IMR-90 (cell line): ENCODE measurements at regions not wholly inside any gene's neighbourhood (a gene's known extent, or its start where the extent isn't known, plus 50 kb on each side); places are given as distances from the start of the nearest gene placed in this dataset.

Source experiments
- ATAC-seq: fragments of 200-7000 bp; cut with Tn5 transposase; 2 replicates; pipeline ENCODE4 v1.9.1; 2020; ENCODE audit warnings: low read depth, mild to moderate bottlenecking, moderate library complexity
- BruUV-seq: library from RNA; stranded (reverse); fragments of 400-500 nt; replicated peaks from 2 replicates; lab custom pipeline; 2021; lab: Mats Ljungman, UMichigan
- CTCF ChIA-PET: fragments of 300-600 bp; formaldehyde crosslinking; extraction: SDS; loops from one replicate; lab custom pipeline; 2021; ENCODE audit warnings: antibody characterized with exemption; lab: Yijun Ruan, JAX
- POLR2A ChIA-PET: fragments of 300-600 bp; sonication (Branson Sonifier 250); formaldehyde crosslinking; loops from one replicate; lab custom pipeline; 2022; ENCODE audit warnings: antibody characterized with exemption; ENCODE audit not compliant: unreplicated experiment; lab: Charles Lee
- DNase-seq: peaks from one replicate; pipeline ENCODE4 v3.0.0; 2013
- H2AFZ ChIP-seq: replicated peaks from 2 replicates; pipeline ENCODE3; 2013; ENCODE audit warnings: low read length, mild to moderate bottlenecking; ENCODE audit not compliant: poor library complexity
- H2AK5ac ChIP-seq: 2 replicates; pipeline ENCODE4 v1.6.1; 2013; ENCODE audit warnings: low read depth, low read length, inconsistent platforms
- H2AK9ac ChIP-seq: replicated peaks from 2 replicates; pipeline ENCODE3; 2013; ENCODE audit warnings: mild to moderate bottlenecking, low read depth, low read length, moderate library complexity; ENCODE audit not compliant: poor library complexity
- H2BK120ac ChIP-seq: 2 replicates; pipeline ENCODE4 v1.6.1; 2013; ENCODE audit warnings: low read depth, low read length, inconsistent platforms
- H2BK15ac ChIP-seq: 3 replicates; pipeline ENCODE4 v1.6.1; 2013; ENCODE audit warnings: low read depth, low read length, inconsistent platforms
- H2BK20ac ChIP-seq: 2 replicates; pipeline ENCODE4 v1.6.1; 2013; ENCODE audit warnings: low read depth, mild to moderate bottlenecking, inconsistent platforms, low read length, moderate library complexity
- H2BK5ac ChIP-seq: 2 replicates; pipeline ENCODE4 v1.6.1; 2013; ENCODE audit warnings: mild to moderate bottlenecking, low read depth, low read length, inconsistent platforms; ENCODE audit not compliant: poor library complexity, severe bottlenecking
- H3K14ac ChIP-seq: replicated peaks from 2 replicates; pipeline ENCODE4 v1.6.1; 2013; ENCODE audit warnings: low read depth, low read length, inconsistent platforms
- H3K18ac ChIP-seq: 2 replicates; pipeline ENCODE4 v1.6.1; 2013; ENCODE audit warnings: low read depth, low read length, control low read depth
- H3K23ac ChIP-seq: 2 replicates; pipeline ENCODE4 v1.6.1; 2013; ENCODE audit warnings: low read depth, low read length, inconsistent platforms
- H3K27ac ChIP-seq: 2 replicates; pipeline ENCODE4 v1.5.1; 2013; ENCODE audit warnings: mild to moderate bottlenecking, control low read depth, low read length; ENCODE audit not compliant: insufficient read depth
- H3K27me3 ChIP-seq: 2 replicates; pipeline ENCODE4 v1.6.1; 2013; ENCODE audit warnings: low read length; ENCODE audit not compliant: control insufficient read depth, insufficient read depth
- H3K36me3 ChIP-seq: 2 replicates; pipeline ENCODE4 v1.6.1; 2013; ENCODE audit warnings: low read length, mixed read lengths; ENCODE audit not compliant: control insufficient read depth, insufficient read depth
- H3K4ac ChIP-seq: 2 replicates; pipeline ENCODE4 v1.6.1; 2013; ENCODE audit warnings: low read depth, low read length, inconsistent platforms
- H3K4me1 ChIP-seq: 2 replicates; pipeline ENCODE4 v1.6.1; 2013; ENCODE audit warnings: low read length, mixed read lengths; ENCODE audit not compliant: control insufficient read depth, insufficient read depth
- H3K4me2 ChIP-seq: 2 replicates; pipeline ENCODE4 v1.6.1; 2013; ENCODE audit warnings: low read depth, mild to moderate bottlenecking, control low read depth, low read length, moderate library complexity
- H3K4me3 ChIP-seq: 2 replicates; pipeline ENCODE4 v1.5.1; 2013; ENCODE audit warnings: low read depth, mild to moderate bottlenecking, control low read depth, low read length, moderate library complexity; ENCODE audit not compliant: insufficient read depth
- H3K56ac ChIP-seq: 2 replicates; pipeline ENCODE4 v1.6.1; 2013; ENCODE audit warnings: low read length, inconsistent platforms; ENCODE audit not compliant: insufficient read depth; ENCODE audit errors: extremely low read depth
- H3K79me1 ChIP-seq, 2 experiments: 2 replicates each; pipeline ENCODE4 v1.6.1; 2013; ENCODE audit warnings: low read length in 2 of 2, inconsistent platforms in 1 of 2, low read depth in 1 of 2
- H3K9ac ChIP-seq: 2 replicates; pipeline ENCODE4 v1.6.1; 2013; ENCODE audit warnings: low read depth, low read length, control low read depth
- H3K9me1 ChIP-seq: 2 replicates; pipeline ENCODE4 v1.6.1; 2013; ENCODE audit warnings: low read length, inconsistent platforms; ENCODE audit not compliant: insufficient read depth
- H3K9me3 ChIP-seq: 2 replicates; pipeline ENCODE4 v1.6.1; 2013; ENCODE audit warnings: low read length; ENCODE audit not compliant: control insufficient read depth, insufficient read depth
- H4K20me1 ChIP-seq: 2 replicates; pipeline ENCODE4 v1.6.1; 2013; ENCODE audit warnings: low read length, inconsistent platforms; ENCODE audit not compliant: insufficient read depth
- H4K5ac ChIP-seq: 2 replicates; pipeline ENCODE4 v1.6.1; 2013; ENCODE audit warnings: mild to moderate bottlenecking, low read depth, low read length, control low read depth
- H4K8ac ChIP-seq, 2 experiments: 2 replicates each; pipeline ENCODE4 v1.6.1; 2013; ENCODE audit warnings: low read depth in 2 of 2, low read length in 2 of 2, control low read depth in 1 of 2, inconsistent platforms in 1 of 2
- H4K91ac ChIP-seq: 2 replicates; pipeline ENCODE4 v1.6.1; 2013; ENCODE audit warnings: low read depth, low read length, inconsistent platforms; ENCODE audit not compliant: insufficient read depth
- BHLHE40 ChIP-seq: fragments of 150-350 bp; IDR thresholded peaks from 2 replicates; pipeline ENCODE4 v1.6.1; 2016; ENCODE audit warnings: mild to moderate bottlenecking, low read depth, low read length
- CHD1 ChIP-seq: IDR thresholded peaks from 2 replicates; pipeline ENCODE4 v1.6.1; 2012; ENCODE audit warnings: low read depth, low read length, improper control_type of control experiment
- CTCF ChIP-seq: conservative IDR thresholded peaks from 2 replicates; pipeline ENCODE4 v1.5.1; 2012; ENCODE audit warnings: mild to moderate bottlenecking, low read depth, low read length, improper control_type of control experiment
- MAZ ChIP-seq: IDR thresholded peaks from 2 replicates; pipeline ENCODE4 v1.6.1; 2012; ENCODE audit warnings: low read depth, mild to moderate bottlenecking, low read length, improper control_type of control experiment, moderate library complexity, borderline replicate concordance
- NFE2L2 ChIP-seq: fragments of 150-350 bp; IDR thresholded peaks from 2 replicates; pipeline ENCODE4 v1.6.1; 2016; ENCODE audit warnings: low read depth, mild to moderate bottlenecking, low read length
- RCOR1 ChIP-seq: IDR thresholded peaks from 2 replicates; pipeline ENCODE4 v1.6.1; 2012; ENCODE audit warnings: mild to moderate bottlenecking, low read length, improper control_type of control experiment; ENCODE audit not compliant: insufficient replicate concordance
- USF2 ChIP-seq: fragments of 150-350 bp; IDR thresholded peaks from 2 replicates; pipeline ENCODE4 v1.6.1; 2017; ENCODE audit warnings: mild to moderate bottlenecking, antibody characterized with exemption, low read length, low read depth
- WGBS, 2 experiments: methylation state at CpG; one replicate each; pipeline versions ENCODE4 v1.1.5 to v1.1.7; 2013; ENCODE audit warnings: missing lambda C conversion rate in 2 of 2; ENCODE audit not compliant: insufficient read length in 1 of 2; ENCODE audit errors: extremely low coverage in 2 of 2; 5-methylcytosine and 5-hydroxymethylcytosine counted together
- dilution Hi-C: fragments of 300-500 bp; cut with HindIII; formaldehyde crosslinking; loops from one replicate; pipeline ENCODE4 v1.14.3; 2018; ENCODE audit warnings: low sequenced_read_pairs; ENCODE audit not compliant: unreplicated experiment
- in situ Hi-C: fragments of 300-500 bp; cut with MboI; formaldehyde crosslinking; loops from 3 replicates; pipeline ENCODE4 v1.14.3; 2019; ENCODE audit warnings: low sequenced_read_pairs, inconsistent platforms, mixed read lengths
- intact Hi-C: fragments of 100-400 bp; cut with micrococcal nuclease; formaldehyde crosslinking; loops from 2 replicates; pipeline ENCODE4 v1.10.0; 2022

- H3K27me3 ChIP-seq: no peaks in the 10 kb centered on the region
- dilution Hi-C loops: no loop called here
- no peak for ATAC-seq
- H2BK20ac ChIP-seq: no peak overlapping the region
- intact Hi-C loops: no loop called here
- no peak overlapping the region for H4K5ac ChIP-seq
- ChIA-PET CTCF (no interaction called here), POLR2A (no interaction called here)
- no peak overlapping the region for H2BK120ac ChIP-seq
- H3K9me1 ChIP-seq: no peaks in the 10 kb centered on the region
- DNase-seq: no peak
- H3K4me2 ChIP-seq: no peak overlapping the region
- H2BK15ac ChIP-seq: no peak overlapping the region
- in situ Hi-C loops: no loop called here
- H3K14ac ChIP-seq: no peak overlapping the region
- TF ChIP-seq USF2: no peak
- TF ChIP-seq CHD1: no peak
- TF ChIP-seq BHLHE40: no peak
- TF ChIP-seq NFE2L2: no peak
- TF ChIP-seq RCOR1: no peak
- TF ChIP-seq MAZ: no peak
- no peak for TF ChIP-seq CTCF
- no peak overlapping the region for H3K18ac ChIP-seq
- H2AFZ ChIP-seq: no peak overlapping the region
- no peak overlapping the region for H3K9ac ChIP-seq
- no TSS peak for BruUV-seq
- H3K36me3 ChIP-seq: no peaks in the 10 kb centered on the region
- no peak overlapping the region for H3K56ac ChIP-seq
- no peak overlapping the region for H2AK5ac ChIP-seq
- H3K4me3 ChIP-seq: no peak overlapping the region
- 0% methylated on average over 1 of the region's 5 CpGs; no CpG with 5 or more reads in 1 of the 2 experiments for WGBS, 2 experiments
- H4K8ac ChIP-seq: no peak overlapping the region
- H3K4me1 ChIP-seq: no peaks in the 10 kb centered on the region
- H4K91ac ChIP-seq: no peak overlapping the region
- H3K9me3 ChIP-seq: peaks cover 2% of the 10 kb centered on the region; the same call in 1 of the 2 replicates
- no peaks in the 10 kb centered on the region for H4K20me1 ChIP-seq
- H3K23ac ChIP-seq: no peak overlapping the region
- H3K4ac ChIP-seq: no peak overlapping the region
- no peak overlapping the region for H2AK9ac ChIP-seq
- H3K79me1 ChIP-seq: no peaks in the 10 kb centered on the region
- H2BK5ac ChIP-seq: no peak overlapping the region
- H3K27ac ChIP-seq: no peak overlapping the region
These were observed 375.2 kb upstream of the CPEB2 start for GRCh38 chr4:14627038-14627437.
